ENCODE measurements at regions not wholly inside any gene's neighbourhood (a gene's known extent, or its start where the extent isn't known, plus 50 kb on each side); places are given as distances from the start of the nearest gene placed in this dataset.

DNA sequence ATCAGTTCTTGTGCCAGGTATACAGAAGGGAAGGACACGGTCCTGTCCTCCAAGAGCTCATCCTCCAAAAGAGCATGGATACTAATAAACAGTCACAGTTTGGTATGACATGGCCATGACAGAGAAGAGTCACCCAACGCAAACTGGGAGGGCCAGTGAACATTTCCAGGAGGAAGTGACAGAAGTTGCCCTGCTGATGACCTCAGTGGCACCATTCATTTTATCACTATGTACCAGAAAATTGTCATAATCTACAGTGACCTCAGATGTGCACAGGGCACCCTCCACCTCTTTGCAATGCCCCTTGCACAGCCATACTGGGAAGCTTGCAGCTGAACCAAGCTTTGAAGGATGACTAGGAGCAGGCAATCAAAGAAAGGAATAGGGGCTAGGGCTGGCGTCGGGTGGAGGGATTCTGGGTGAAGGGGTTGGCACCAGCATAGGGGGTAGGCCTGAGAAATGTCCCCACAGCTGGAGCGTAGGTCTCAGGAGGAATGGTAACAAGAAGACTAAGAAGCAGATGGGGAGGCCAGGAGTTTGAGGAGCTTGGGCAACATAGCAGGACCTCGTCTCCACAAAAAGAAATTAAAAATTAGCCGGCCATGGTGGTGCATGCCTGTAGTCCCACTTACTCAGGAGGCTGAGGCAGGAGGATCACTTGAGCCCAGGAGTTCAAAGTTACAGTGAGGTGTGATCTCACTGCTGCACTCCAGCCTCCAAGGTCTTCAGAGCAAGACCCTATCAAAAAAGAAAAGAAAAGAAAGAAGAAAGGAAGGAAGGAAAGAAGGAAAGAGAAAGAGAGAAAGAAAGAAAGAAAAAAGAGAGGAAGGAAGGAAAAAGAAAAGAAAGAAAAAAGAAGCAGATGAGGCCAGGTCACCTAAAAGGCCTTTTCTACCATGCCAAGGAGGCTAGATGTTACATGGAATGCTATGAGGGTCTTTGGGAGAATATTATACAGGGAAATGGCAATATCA is 65.3 kb upstream of the SNX9 start:
- no peak overlapping the region for H3K27ac ChIP-seq
- ATAC-seq (ENCODE audit: low FRiP score in 2 of 2) = peak in 1 of 2 donors; percentile 12

DNA sequence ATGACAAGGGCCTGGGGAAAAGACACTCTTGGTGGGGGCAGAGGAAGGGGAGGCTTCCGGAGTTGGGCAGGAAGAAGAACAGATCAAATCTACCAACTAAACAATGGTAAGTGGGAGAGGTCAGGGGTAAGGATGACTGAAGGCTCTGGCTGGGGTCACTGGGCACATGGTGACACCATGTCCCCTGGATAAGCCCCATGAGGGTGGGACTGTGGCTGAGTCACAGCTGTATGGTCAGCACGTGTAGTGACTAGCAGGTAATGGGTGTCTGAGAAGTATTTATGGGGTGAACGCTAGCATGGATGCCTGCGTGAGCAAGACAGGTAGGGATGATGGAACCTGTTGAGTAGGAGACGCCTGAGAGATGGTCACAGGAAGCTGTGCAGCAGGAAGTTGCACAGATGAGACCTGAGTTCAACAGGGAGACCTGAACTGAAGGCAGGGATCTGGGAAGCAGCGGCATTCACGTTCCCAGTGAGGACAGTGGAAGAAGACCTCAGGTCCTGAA is 64.5 kb upstream of the SNX9 start:
- 87 to 88% methylated on average over 7 of the region's 7 CpGs for WGBS, 2 donors
- H3K36me3 ChIP-seq = no peaks in the 10 kb centered on the region
- peaks cover 18 to 36% (median 22%) of the 10 kb centered on the region in 4 donors for H3K4me1 ChIP-seq
- TF ChIP-seq POLR2A (IDR thresholded peaks at IDR 0.05) = no peak
- H3K9me3 ChIP-seq = no peaks in the 10 kb centered on the region
- no peaks in the 10 kb centered on the region for H3K27me3 ChIP-seq
- no peak overlapping the region for H3K27ac ChIP-seq
- ATAC-seq (ENCODE audit: low FRiP score in 2 of 2) = no peak
- no peak for DNase-seq
- no peak overlapping the region for H3K4me3 ChIP-seq

More for the DNA sequence above, 65.3 kb upstream of the SNX9 start:
- no peaks in the 10 kb centered on the region for H3K36me3 ChIP-seq
- no peaks in the 10 kb centered on the region for H3K27me3 ChIP-seq
- DNase-seq = no peak
- H3K9me3 ChIP-seq = no peaks in the 10 kb centered on the region
- WGBS, 2 donors = 86% methylated on average over 7 of the region's 7 CpGs
- no peak for TF ChIP-seq POLR2AphosphoS5 (IDR thresholded peaks at IDR 0.05)
- no peak for TF ChIP-seq POLR2A (IDR thresholded peaks at IDR 0.05)
- no peak for TF ChIP-seq EP300 (IDR thresholded peaks at IDR 0.05)
- TF ChIP-seq, protein P1, sequence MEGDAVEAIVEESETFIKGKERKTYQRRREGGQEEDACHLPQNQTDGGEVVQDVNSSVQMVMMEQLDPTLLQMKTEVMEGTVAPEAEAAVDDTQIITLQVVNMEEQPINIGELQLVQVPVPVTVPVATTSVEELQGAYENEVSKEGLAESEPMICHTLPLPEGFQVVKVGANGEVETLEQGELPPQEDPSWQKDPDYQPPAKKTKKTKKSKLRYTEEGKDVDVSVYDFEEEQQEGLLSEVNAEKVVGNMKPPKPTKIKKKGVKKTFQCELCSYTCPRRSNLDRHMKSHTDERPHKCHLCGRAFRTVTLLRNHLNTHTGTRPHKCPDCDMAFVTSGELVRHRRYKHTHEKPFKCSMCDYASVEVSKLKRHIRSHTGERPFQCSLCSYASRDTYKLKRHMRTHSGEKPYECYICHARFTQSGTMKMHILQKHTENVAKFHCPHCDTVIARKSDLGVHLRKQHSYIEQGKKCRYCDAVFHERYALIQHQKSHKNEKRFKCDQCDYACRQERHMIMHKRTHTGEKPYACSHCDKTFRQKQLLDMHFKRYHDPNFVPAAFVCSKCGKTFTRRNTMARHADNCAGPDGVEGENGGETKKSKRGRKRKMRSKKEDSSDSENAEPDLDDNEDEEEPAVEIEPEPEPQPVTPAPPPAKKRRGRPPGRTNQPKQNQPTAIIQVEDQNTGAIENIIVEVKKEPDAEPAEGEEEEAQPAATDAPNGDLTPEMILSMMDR (IDR thresholded peaks at IDR 0.05) = no peak
- H3K4me3 ChIP-seq = no peak overlapping the region
- H3K4me1 ChIP-seq = peaks cover 9 to 28% (median 14%) of the 10 kb centered on the region in 4 donors

DNA sequence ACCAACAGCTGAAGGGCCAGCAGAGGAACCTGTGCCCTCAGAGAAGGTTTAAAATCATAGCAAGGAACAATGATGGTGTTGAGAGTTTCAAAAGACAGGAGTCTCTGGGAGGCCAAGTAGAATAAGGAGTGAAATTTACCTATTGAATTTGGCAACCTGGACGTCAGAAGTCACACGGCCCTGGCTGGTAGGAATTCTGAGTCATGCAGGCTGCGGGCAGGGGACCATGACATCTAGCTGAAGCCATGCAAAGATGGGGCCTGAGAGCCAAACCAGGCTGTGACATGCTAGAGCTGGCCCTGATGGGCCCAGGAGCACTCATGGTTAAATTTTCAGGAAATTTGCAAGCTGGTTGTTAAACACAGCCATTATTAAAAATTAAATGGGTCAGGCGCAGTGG is 64.0 kb upstream of the SNX9 start:
- no peak for TF ChIP-seq POLR2A (IDR thresholded peaks at IDR 0.05)
- TF ChIP-seq, protein P1 (IDR thresholded peaks at IDR 0.05) = no peak
- no peak for TF ChIP-seq EP300 (IDR thresholded peaks at IDR 0.05)
- TF ChIP-seq POLR2AphosphoS5 (IDR thresholded peaks at IDR 0.05) = no peak
- no peaks in the 10 kb centered on the region for H3K9me3 ChIP-seq
- H3K27me3 ChIP-seq = no peaks in the 10 kb centered on the region
- no peak overlapping the region for H3K27ac ChIP-seq
- no peak overlapping the region for H3K4me3 ChIP-seq
- H3K4me1 ChIP-seq = peaks cover 22 to 41% (median 27%) of the 10 kb centered on the region in 4 donors
- WGBS, 2 donors = 90 to 91% methylated on average over 4 of the region's 4 CpGs
- no peak for DNase-seq
- ATAC-seq (ENCODE audit: low FRiP score in 2 of 2) = no peak
- H3K36me3 ChIP-seq = no peaks in the 10 kb centered on the region

DNA sequence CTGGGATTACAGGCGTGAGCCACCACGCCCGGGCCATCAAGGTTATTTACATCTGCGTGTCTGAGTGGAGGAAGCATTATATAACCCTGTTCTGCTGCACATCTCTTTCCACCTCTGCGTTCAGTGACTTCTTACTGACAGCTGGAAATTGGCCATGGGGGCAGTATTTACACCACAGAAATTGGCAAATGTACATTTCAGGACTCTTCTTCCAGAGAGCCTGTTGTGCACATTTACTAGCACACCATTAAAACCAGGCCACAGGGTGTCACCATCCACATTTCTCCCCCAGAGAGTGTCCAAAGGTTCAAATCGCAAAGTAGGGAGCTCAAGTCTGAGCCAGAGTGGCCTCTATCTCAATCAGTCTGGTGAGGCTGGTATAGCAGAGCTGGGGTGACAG is 62.9 kb upstream of the SNX9 start:
- WGBS, 2 donors = 93 to 100% methylated on average over 6 of the region's 6 CpGs
- ATAC-seq (ENCODE audit: low FRiP score in 2 of 2) = no peak
- no peaks in the 10 kb centered on the region for H3K27me3 ChIP-seq

More for the DNA sequence above, 62.9 kb upstream of the SNX9 start:
- TF ChIP-seq POLR2A (IDR thresholded peaks at IDR 0.05) (no peak), POLR2AphosphoS5 (IDR thresholded peaks at IDR 0.05) (no peak), EP300 (IDR thresholded peaks at IDR 0.05) (no peak)
- TF ChIP-seq, protein P1 (IDR thresholded peaks at IDR 0.05) = no peak
- Histone ChIP-seq H3K9me3 (no peaks in the 10 kb centered on the region), H3K36me3 (no peaks in the 10 kb centered on the region), H3K4me1 (peaks cover 32 to 51% (median 36%) of the 10 kb centered on the region in 4 donors), H3K27ac (peak overlapping the region in 1 of 4 donors; percentile 66), H3K4me3 (no peak overlapping the region)
- no peak for DNase-seq

Measured in upper lobe of left lung (tissue), 6 donors.